ENCODE measurements at regions not wholly inside any gene's neighbourhood (a gene's known extent, or its start where the extent isn't known, plus 50 kb on each side); places are given as distances from the start of the nearest gene placed in this dataset.

DNA sequence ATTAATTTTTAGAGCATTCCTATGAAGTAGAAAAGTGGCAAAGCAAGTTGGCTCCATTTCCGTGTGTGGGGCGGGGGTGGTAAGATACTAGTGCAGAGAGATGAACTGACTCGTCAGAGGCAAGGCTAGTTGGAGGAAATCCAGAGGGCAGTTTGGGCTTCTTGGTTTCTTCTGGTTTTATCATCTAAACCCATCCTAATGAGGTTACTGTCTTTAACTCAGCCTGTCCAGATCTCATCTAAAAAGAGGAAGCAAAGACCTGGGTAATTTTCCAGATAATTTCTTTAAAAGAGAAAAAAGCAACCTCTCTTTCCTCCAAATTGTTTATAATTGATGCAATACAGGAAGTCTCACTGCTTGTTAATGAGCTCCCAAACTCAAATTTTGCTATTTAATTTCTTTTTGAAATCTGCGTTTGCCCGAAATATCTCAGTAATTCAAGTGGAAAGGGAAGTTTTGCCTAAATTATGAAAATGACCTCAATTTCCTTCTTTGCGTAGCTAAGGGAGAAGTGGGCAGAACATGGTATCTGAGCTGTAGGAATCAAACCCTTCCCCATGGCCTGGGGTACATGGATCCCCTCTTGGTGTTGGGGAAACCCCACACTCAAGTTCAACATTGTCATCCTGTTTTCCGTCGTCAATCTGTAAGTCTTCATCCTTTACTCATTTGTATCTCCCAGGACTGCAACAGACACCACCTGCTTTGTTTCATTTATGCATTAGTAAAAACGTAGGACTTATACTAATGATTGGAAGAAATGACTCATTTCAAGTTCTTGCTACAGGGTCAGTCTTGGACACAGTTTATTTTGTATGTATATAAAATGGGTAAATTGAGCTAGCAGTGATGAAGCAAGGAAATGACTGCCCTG lies 89.1 kb upstream of the KLF7 start:
- TF ChIP-seq, protein P1, sequence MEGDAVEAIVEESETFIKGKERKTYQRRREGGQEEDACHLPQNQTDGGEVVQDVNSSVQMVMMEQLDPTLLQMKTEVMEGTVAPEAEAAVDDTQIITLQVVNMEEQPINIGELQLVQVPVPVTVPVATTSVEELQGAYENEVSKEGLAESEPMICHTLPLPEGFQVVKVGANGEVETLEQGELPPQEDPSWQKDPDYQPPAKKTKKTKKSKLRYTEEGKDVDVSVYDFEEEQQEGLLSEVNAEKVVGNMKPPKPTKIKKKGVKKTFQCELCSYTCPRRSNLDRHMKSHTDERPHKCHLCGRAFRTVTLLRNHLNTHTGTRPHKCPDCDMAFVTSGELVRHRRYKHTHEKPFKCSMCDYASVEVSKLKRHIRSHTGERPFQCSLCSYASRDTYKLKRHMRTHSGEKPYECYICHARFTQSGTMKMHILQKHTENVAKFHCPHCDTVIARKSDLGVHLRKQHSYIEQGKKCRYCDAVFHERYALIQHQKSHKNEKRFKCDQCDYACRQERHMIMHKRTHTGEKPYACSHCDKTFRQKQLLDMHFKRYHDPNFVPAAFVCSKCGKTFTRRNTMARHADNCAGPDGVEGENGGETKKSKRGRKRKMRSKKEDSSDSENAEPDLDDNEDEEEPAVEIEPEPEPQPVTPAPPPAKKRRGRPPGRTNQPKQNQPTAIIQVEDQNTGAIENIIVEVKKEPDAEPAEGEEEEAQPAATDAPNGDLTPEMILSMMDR (IDR thresholded peaks at IDR 0.05), result no peak
- TF ChIP-seq EZH2 (IDR thresholded peaks at IDR 0.05) (no peak), EZH2phosphoT487 (IDR thresholded peaks at IDR 0.05) (no peak)

All from neural progenitor cell (in vitro differentiated cells).